ENCODE measurements at regions not wholly inside any gene's neighbourhood (a gene's known extent, or its start where the extent isn't known, plus 50 kb on each side); places are given as distances from the start of the nearest gene placed in this dataset.

DNA sequence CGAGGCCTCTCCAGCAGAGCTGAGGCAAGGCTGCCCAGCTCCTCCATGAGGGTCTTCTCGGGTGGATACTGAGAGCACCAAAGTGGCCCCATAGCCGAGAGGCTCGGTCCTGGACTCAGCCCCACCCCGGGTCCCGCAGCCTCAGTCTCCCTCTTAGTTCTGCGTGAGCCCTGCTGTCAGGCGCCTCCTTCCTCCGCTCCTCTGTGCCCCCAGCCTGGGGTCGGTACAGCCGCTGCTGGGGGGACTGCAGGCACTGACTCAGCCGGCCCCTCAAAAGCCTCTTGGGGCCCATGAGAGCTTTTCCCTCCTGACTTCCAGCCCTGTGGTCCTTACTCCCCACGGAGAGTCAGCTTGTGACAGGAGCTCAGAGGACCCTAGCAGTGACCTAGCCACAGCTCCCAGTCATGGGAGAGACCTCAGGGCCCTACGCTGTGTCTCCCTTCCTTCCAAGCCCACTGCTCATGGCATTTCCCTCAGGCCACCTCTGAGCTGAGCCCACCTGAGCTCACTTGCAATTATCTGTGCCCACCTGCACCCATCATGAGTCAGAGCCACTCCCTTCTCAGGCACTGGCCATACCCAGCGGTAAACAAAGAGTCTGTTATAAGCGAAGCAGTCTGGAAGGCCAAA lies 295.0 kb upstream of the RTL1 start:
- Histone ChIP-seq H3K9me3 (ENCODE audit: low read length) (no peaks in the 10 kb centered on the region), H3K27me3 (ENCODE audit: insufficient read depth, low read length, poor library complexity, severe bottlenecking) (no peaks in the 10 kb centered on the region), H3K4me1 (ENCODE audit: insufficient read depth, low read length) (no peaks in the 10 kb centered on the region), H3K36me3 (ENCODE audit: insufficient read depth, low read length) (no peaks in the 10 kb centered on the region), H3K27ac (ENCODE audit: low read depth, low read length) (no peak overlapping the region), H3K4me3 (ENCODE audit: low read length) (no peak overlapping the region)
- no peaks in the 10 kb centered on the region for H3K4me1 Mint-ChIP-seq
- peaks cover 0 to 7% (median 4%) of the 10 kb centered on the region in 5 donors for H3K9me3 Mint-ChIP-seq
- CTCF ChIA-PET = no interaction called here
- no peak for DNase-seq
- no peaks in the 10 kb centered on the region for H3K36me3 Mint-ChIP-seq
- H3K4me3 Mint-ChIP-seq = no peak overlapping the region
- POLR2A ChIA-PET = no interaction called here
- no peaks in the 10 kb centered on the region for H3K27me3 Mint-ChIP-seq
- H3K27ac Mint-ChIP-seq = no peak overlapping the region

DNA sequence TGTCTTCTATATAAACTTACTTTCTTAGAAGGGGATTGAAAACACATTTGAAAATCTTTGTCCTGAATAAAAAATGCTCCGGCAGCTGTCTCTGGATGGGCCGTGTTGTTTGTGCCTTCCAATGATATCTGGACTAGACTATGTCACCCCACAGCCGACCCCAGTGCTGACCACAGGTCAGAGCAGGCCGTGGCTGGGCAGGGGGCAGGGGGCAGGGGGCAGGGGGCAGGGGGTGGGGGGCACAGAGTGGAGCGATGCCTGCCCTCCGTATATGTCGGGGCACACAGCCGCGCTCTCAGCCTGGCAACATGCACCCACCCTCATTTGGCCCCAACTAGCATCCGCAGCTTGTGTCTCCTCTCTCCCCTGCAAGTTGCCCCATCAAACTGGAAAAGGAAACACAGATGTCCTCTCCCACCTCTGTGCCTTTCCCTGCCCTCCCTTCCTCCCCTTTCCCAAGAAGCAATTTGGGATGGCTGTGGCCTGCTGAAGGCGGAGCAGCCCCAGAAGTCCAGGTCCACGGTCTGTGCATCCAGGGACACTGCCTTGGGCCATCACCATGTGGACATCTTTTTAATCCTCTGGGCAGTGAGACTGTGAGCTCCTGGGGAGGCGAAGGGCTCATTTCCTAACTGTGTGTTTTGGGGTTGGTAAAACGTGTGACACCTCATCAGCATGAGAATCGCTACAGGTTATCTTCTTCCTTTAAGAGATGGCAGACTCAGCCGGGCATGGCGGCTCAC lies 295.7 kb upstream of the RTL1 start:
- H3K27ac Mint-ChIP-seq = no peak overlapping the region
- H3K27me3 Mint-ChIP-seq = no peaks in the 10 kb centered on the region
- Histone ChIP-seq H3K4me3 (ENCODE audit: low read length) (no peak overlapping the region), H3K9me3 (ENCODE audit: low read length) (no peaks in the 10 kb centered on the region), H3K36me3 (ENCODE audit: insufficient read depth, low read length) (no peaks in the 10 kb centered on the region), H3K27me3 (ENCODE audit: insufficient read depth, low read length, poor library complexity, severe bottlenecking) (no peaks in the 10 kb centered on the region), H3K4me1 (ENCODE audit: insufficient read depth, low read length) (no peaks in the 10 kb centered on the region), H3K27ac (ENCODE audit: low read depth, low read length) (no peak overlapping the region)
- peaks cover 0 to 11% (median 9%) of the 10 kb centered on the region in 5 donors for H3K9me3 Mint-ChIP-seq
- ChIA-PET POLR2A (no interaction called here), CTCF (no interaction called here)
- H3K36me3 Mint-ChIP-seq = no peaks in the 10 kb centered on the region
- H3K4me1 Mint-ChIP-seq = no peaks in the 10 kb centered on the region
- no peak overlapping the region for H3K4me3 Mint-ChIP-seq
- no peak for DNase-seq

DNA sequence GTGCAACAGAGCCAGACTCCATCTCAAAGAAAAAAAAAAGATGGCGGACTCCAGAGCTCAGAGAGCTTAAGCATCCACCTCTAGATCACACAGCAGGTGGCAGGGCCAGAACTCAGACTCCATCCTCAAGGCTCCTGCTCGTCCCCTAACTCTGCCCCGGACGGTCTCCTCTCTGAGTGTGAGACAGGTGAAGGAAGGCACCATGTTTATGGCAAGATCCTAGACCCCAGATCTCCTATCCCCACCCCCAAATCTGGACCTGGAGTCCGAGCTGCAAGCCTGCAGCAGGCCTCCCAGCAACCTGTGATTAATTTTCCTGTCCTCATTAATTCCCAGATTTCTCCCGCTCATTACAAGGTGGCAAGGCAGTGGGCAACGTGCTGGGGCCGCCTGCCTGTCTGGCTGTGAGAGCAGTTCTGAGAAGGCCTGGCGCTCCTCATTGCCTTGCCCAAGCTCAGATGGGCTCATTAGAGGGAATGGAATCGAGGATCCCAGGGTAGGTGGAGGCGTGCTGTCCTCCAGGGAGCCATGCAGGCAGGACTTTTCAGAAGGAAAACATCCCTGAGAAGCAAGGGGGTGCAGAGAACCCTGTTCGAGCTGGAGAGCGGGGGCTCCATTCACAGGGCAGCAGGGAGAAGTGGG lies 296.6 kb upstream of the RTL1 start:
- Mint-ChIP-seq H3K36me3 (no peaks in the 10 kb centered on the region), H3K9me3 (peaks cover 5 to 16% (median 10%) of the 10 kb centered on the region in 5 donors), H3K4me3 (no peak overlapping the region), H3K27me3 (no peaks in the 10 kb centered on the region), H3K27ac (no peak overlapping the region), H3K4me1 (no peaks in the 10 kb centered on the region)
- H3K36me3 ChIP-seq (ENCODE audit: insufficient read depth, low read length) = no peaks in the 10 kb centered on the region
- DNase-seq = no peak
- H3K27ac ChIP-seq (ENCODE audit: low read depth, low read length) = no peak overlapping the region
- CTCF ChIA-PET = no interaction called here
- H3K4me3 ChIP-seq (ENCODE audit: low read length) = no peak overlapping the region
- H3K4me1 ChIP-seq (ENCODE audit: insufficient read depth, low read length) = no peaks in the 10 kb centered on the region
- POLR2A ChIA-PET = no interaction called here
- no peaks in the 10 kb centered on the region for H3K9me3 ChIP-seq (ENCODE audit: low read length)
- no peaks in the 10 kb centered on the region for H3K27me3 ChIP-seq (ENCODE audit: insufficient read depth, low read length, poor library complexity, severe bottlenecking)

DNA sequence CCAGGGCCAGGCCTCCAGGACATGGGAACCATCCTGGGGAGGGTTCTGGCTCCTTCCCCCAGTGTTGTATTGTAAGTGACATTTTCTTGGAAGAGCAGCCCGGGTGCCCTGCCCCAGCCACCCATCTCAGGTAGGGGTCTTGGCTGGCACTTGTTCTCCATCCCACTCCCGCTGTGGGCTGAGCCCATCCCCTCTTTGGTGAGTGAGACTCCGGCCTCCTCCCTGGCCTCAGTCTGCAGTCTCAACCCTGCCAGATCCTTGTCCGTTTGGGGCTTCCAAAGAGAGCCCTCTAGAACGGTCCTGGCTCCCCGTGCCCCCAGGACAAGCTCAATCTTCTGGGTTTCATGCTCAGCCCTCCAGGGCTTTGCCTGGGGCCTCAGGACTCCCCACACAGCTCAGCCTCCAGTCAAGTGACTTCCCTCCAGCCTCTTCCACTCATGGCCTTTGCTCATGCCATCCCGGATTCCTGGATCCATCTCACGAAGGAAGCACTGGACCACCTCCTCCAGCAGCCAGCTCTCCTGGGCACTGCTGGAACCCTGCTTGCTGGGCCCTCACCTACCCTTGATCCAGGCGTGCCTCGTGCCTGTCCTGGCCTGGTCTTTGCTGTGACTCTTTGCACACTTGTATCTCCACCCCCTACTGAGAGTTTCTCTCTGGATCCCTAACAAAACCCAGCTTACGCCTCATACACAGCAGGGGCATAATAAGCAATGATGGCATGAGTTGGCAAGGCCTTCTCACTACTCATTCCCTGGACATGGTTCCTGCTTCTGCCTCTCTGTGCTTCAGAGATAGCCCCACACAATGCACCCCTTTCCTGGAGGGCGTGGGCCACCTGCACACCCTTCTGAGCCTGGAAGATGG lies 297.4 kb upstream of the RTL1 start:
- H3K27ac Mint-ChIP-seq = no peak overlapping the region
- H3K9me3 Mint-ChIP-seq = peaks cover 11 to 22% (median 15%) of the 10 kb centered on the region in 5 donors
- Histone ChIP-seq H3K27me3 (ENCODE audit: insufficient read depth, low read length, poor library complexity, severe bottlenecking) (no peaks in the 10 kb centered on the region), H3K9me3 (ENCODE audit: low read length) (no peaks in the 10 kb centered on the region), H3K27ac (ENCODE audit: low read depth, low read length) (no peak overlapping the region), H3K36me3 (ENCODE audit: insufficient read depth, low read length) (no peaks in the 10 kb centered on the region), H3K4me1 (ENCODE audit: insufficient read depth, low read length) (no peaks in the 10 kb centered on the region), H3K4me3 (ENCODE audit: low read length) (no peak overlapping the region)
- no peaks in the 10 kb centered on the region for H3K27me3 Mint-ChIP-seq
- ChIA-PET CTCF (no interaction called here), POLR2A (no interaction called here)
- DNase-seq = no peak
- H3K36me3 Mint-ChIP-seq = no peaks in the 10 kb centered on the region
- H3K4me3 Mint-ChIP-seq = no peak overlapping the region
- no peaks in the 10 kb centered on the region for H3K4me1 Mint-ChIP-seq

DNA sequence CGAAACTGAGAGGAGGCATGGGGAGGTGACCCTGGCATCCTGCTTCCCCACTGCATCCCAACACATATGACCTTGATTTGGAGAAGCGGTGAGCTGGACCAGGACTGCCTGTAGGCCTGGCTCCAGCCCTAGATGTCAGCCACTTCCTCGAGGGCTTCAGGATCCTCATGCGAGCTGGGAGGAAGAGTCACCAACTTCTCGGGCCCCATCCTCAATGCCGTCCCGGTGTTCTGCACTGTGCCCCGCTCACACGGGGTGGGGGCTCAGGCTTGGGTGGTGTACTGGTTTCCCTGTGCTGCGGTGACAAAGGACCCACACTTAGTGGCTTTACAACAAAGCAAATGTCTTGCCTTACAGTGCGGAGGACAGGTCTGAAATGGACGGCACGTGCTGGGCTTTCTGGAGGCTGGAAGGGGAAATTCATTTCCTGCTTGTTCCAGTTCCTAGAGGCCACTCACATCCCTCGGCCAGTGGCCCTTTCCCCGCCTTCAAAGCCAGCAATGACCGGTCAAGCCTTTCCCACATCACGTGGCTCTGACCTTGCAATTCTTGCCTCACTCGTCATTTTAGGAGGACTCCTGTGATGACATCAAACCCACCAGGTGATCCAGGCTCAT lies 298.1 kb upstream of the RTL1 start:
- Histone ChIP-seq H3K27ac (ENCODE audit: low read depth, low read length) (no peak overlapping the region), H3K36me3 (ENCODE audit: insufficient read depth, low read length) (no peaks in the 10 kb centered on the region), H3K4me1 (ENCODE audit: insufficient read depth, low read length) (no peaks in the 10 kb centered on the region), H3K4me3 (ENCODE audit: low read length) (no peak overlapping the region), H3K27me3 (ENCODE audit: insufficient read depth, low read length, poor library complexity, severe bottlenecking) (no peaks in the 10 kb centered on the region), H3K9me3 (ENCODE audit: low read length) (no peaks in the 10 kb centered on the region)
- Mint-ChIP-seq H3K4me1 (no peaks in the 10 kb centered on the region), H3K27ac (no peak overlapping the region), H3K9me3 (peaks cover 18 to 28% (median 22%) of the 10 kb centered on the region in 5 donors), H3K36me3 (peaks cover 0 to 4% (median 0%) of the 10 kb centered on the region in 3 donors), H3K4me3 (no peak overlapping the region), H3K27me3 (no peaks in the 10 kb centered on the region)
- no peak for DNase-seq
- ChIA-PET CTCF (no interaction called here), POLR2A (no interaction called here)

DNA sequence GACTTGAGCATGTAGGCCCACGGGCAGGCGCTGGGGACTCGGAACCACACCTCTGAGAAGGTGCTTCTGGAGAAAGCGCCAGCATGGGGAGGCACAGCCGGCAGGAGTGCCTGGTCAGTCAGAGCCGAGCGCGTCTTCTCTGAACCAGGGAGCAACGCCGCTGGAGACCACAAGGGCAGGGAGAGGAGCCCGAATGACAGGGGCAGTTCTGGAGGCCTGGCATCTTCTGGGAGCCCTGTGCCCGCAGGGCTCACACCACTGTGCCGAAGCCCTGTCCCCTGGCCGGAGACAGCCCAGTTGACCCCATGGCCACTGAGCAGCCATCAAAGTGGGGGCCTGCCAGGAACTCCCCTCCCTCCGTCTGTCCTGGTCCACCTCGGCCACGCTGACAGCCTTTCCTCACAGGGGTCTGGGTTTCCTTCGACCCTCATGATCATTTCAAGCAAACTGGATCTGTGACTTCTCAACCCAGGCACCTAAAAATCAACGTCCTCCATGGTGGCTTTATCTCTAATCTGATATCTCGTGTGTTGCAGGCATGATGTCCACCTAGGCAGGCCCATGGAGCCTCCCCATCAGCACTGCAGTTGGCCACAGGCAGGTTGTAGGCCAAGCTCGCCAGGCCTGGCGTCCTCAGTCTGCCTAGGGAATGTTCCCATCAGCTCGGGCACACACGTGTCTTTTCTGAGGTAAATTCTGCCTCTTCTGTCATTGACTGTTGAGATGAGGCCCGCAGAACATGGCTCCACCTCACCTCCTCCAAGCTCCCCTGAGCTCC lies 299.3 kb upstream of the RTL1 start:
- CTCF ChIA-PET = no interaction called here
- DNase-seq = no peak
- Histone ChIP-seq H3K4me1 (ENCODE audit: insufficient read depth, low read length) (no peaks in the 10 kb centered on the region), H3K9me3 (ENCODE audit: low read length) (no peaks in the 10 kb centered on the region), H3K36me3 (ENCODE audit: insufficient read depth, low read length) (no peaks in the 10 kb centered on the region), H3K27ac (ENCODE audit: low read depth, low read length) (no peak overlapping the region), H3K27me3 (ENCODE audit: insufficient read depth, low read length, poor library complexity, severe bottlenecking) (no peaks in the 10 kb centered on the region), H3K4me3 (ENCODE audit: low read length) (no peak overlapping the region)
- Mint-ChIP-seq H3K27me3 (no peaks in the 10 kb centered on the region), H3K4me3 (no peak overlapping the region), H3K36me3 (peaks cover 0 to 4% (median 0%) of the 10 kb centered on the region in 3 donors), H3K4me1 (no peaks in the 10 kb centered on the region), H3K27ac (no peak overlapping the region), H3K9me3 (peaks cover 25 to 40% (median 30%) of the 10 kb centered on the region in 5 donors)
- POLR2A ChIA-PET = no interaction called here

DNA sequence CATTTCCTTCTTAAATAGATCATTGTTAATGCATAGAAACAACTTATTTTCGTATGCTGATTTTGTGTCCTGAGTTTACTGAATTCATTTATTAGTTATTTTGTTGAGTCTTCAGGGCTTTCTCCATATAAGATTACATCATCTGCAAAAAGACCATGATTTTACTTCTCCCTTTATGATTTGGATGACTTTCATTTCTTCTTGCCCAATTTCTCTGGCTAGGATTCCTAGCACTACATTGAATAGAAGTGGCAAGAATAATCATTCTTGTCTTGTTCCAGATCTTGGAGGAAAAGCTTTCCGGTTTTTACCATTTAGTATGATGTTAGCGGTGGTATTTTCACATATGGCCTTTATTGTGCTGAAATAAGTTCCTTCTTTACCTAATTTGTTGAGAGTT lies 303.0 kb upstream of the RTL1 start:
- H3K4me1 ChIP-seq (ENCODE audit: insufficient read depth, low read length) = no peaks in the 10 kb centered on the region
- Mint-ChIP-seq H3K4me3 (no peak overlapping the region), H3K36me3 (peaks cover 0 to 8% (median 0%) of the 10 kb centered on the region in 3 donors), H3K9me3 (peaks cover 56 to 69% (median 57%) of the 10 kb centered on the region in 5 donors), H3K4me1 (no peaks in the 10 kb centered on the region), H3K27me3 (peaks cover 0 to 1% of the 10 kb centered on the region in 2 donors), H3K27ac (no peak overlapping the region)
- CTCF ChIA-PET = no interaction called here
- H3K9me3 ChIP-seq (ENCODE audit: low read length) = peaks cover 12% of the 10 kb centered on the region
- no peak overlapping the region for H3K4me3 ChIP-seq (ENCODE audit: low read length)
- POLR2A ChIA-PET = no interaction called here
- DNase-seq = no peak
- H3K27ac ChIP-seq (ENCODE audit: low read depth, low read length) = no peak overlapping the region
- H3K27me3 ChIP-seq (ENCODE audit: insufficient read depth, low read length, poor library complexity, severe bottlenecking) = no peaks in the 10 kb centered on the region
- H3K36me3 ChIP-seq (ENCODE audit: insufficient read depth, low read length) = no peaks in the 10 kb centered on the region
